ENCODE measurements at regions not wholly inside any gene's neighbourhood (a gene's known extent, or its start where the extent isn't known, plus 50 kb on each side); places are given as distances from the start of the nearest gene placed in this dataset.

GRCh38 chr4:178665916-178666315 lies 1223.7 kb upstream of the AGA start:
- intact Hi-C loops (cut with DNase I), result no loop called here
- ATAC-seq, result no peak

DNA sequence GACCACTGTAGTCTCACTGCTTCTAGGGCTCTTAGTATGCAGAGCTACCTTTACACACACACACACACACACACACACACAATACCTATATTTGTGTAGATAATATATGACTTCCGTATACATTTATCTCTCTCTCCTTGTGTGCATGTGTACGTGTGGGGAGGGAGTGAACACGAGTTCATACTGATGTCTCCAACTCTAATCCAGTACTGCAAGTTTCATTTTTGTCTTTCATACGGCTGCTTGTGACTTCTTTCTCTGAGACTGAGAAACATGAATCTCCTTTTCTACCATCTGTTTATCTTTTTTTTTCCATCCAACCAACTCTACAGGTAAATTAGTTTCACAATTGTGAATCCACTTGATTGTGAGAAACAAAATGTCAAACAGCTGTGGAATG lies 1229.5 kb upstream of the AGA start:
- H3K4me1 ChIP-seq, result no peaks in the 10 kb centered on the region
- no peak overlapping the region for H3K4me3 ChIP-seq
- ATAC-seq, result no peak
- intact Hi-C loops (cut with DNase I), result no loop called here
- no peak for DNase-seq
- no peaks in the 10 kb centered on the region for H3K27me3 ChIP-seq
- no peak for TF ChIP-seq CTCF (IDR thresholded peaks at IDR 0.05)
- no peak overlapping the region for H3K27ac ChIP-seq
- peaks cover 6% of the 10 kb centered on the region for H3K9me3 ChIP-seq
- H3K36me3 ChIP-seq, result no peaks in the 10 kb centered on the region

More at GRCh38 chr4:178665916-178666315, 1223.7 kb upstream of the AGA start:
- no peaks in the 10 kb centered on the region for H3K4me1 ChIP-seq
- DNase-seq, result no peak
- no peaks in the 10 kb centered on the region for H3K36me3 ChIP-seq
- H3K27me3 ChIP-seq, result no peaks in the 10 kb centered on the region
- no peak overlapping the region for H3K4me3 ChIP-seq
- H3K9me3 ChIP-seq, result peaks cover 6% of the 10 kb centered on the region
- no peak overlapping the region for H3K27ac ChIP-seq
- no peak for TF ChIP-seq CTCF (IDR thresholded peaks at IDR 0.05)

DNA sequence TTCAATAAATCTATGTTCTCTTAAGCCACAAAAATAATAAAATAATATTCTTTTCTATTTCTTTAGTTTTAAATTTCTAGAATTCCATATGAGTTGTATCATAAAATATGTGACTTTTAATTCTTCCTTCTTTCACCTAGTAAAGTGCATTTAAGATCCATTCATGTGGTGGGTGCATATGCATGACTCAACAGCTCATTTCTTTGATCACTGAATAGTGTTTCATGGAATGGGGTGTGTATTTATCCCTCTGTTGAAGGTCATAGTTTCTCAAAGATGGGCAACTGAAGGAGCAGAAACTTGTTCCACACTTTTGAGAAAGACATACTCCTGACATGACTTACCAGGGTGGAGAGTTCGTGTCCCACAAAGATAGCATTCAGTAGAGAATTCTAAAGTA lies 1230.3 kb upstream of the AGA start:
- H3K27ac ChIP-seq, result no peak overlapping the region
- DNase-seq (no peak), ATAC-seq (no peak)
- no peaks in the 10 kb centered on the region for H3K4me1 ChIP-seq
- H3K36me3 ChIP-seq, result no peaks in the 10 kb centered on the region
- no peak for TF ChIP-seq CTCF (IDR thresholded peaks at IDR 0.05)
- no peaks in the 10 kb centered on the region for H3K27me3 ChIP-seq
- H3K9me3 ChIP-seq, result peaks cover 6% of the 10 kb centered on the region
- H3K4me3 ChIP-seq, result no peak overlapping the region
- intact Hi-C loops (cut with DNase I), result no loop called here

- Histone ChIP-seq H3K4me1 (no peaks in the 10 kb centered on the region), H3K27ac (no peak overlapping the region), H3K36me3 (no peaks in the 10 kb centered on the region), H3K27me3 (no peaks in the 10 kb centered on the region), H3K9me3 (no peaks in the 10 kb centered on the region), H3K4me3 (no peak overlapping the region)
- ATAC-seq (no peak), DNase-seq (no peak)
- no peak for TF ChIP-seq CTCF (IDR thresholded peaks at IDR 0.05)
- intact Hi-C loops (cut with DNase I), result no loop called here
Measured at GRCh38 chr4:178681871-178682270, 1239.6 kb upstream of the AGA start.

DNA sequence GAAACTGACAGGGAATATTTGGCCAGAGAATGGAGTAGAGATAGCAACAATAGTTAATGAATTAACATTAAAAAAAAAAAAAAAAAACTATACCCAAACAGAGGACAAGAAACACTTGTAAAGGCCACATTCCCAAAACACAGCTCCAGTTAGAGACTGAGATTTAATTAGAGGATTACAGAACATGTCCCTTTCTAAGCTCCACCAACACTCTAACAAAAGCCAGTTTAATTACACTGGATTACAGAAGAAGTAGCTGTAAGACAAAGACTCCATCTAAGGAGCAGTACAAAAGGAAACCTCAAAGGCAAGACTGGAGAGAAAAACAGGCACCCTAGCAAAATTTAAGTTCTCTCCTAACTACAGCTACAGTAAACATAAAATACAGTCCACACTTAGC lies 1247.7 kb upstream of the AGA start:
- no peaks in the 10 kb centered on the region for H3K27me3 ChIP-seq
- intact Hi-C loops (cut with DNase I), result no loop called here
- ATAC-seq (no peak), DNase-seq (no peak)
- H3K4me1 ChIP-seq, result no peaks in the 10 kb centered on the region
- H3K27ac ChIP-seq, result no peak overlapping the region
- no peaks in the 10 kb centered on the region for H3K36me3 ChIP-seq
- H3K4me3 ChIP-seq, result no peak overlapping the region
- no peak for TF ChIP-seq CTCF (IDR thresholded peaks at IDR 0.05)
- no peaks in the 10 kb centered on the region for H3K9me3 ChIP-seq

- no peak for DNase-seq
- H3K4me3 ChIP-seq, result no peak overlapping the region
- no peaks in the 10 kb centered on the region for H3K36me3 ChIP-seq
- no peak for TF ChIP-seq CTCF (IDR thresholded peaks at IDR 0.05)
- H3K27ac ChIP-seq, result no peak overlapping the region
- no peak for ATAC-seq
- intact Hi-C loops (cut with DNase I), result no loop called here
- H3K9me3 ChIP-seq, result no peaks in the 10 kb centered on the region
- no peaks in the 10 kb centered on the region for H3K4me1 ChIP-seq
- H3K27me3 ChIP-seq, result no peaks in the 10 kb centered on the region
Measured at GRCh38 chr4:178693816-178694215, 1251.6 kb upstream of the AGA start.
